SU-DHL-6 (cell line): ENCODE measurements at regions not wholly inside any gene's neighbourhood (a gene's known extent, or its start where the extent isn't known, plus 50 kb on each side); places are given as distances from the start of the nearest gene placed in this dataset.

Source experiments
- EZH2phosphoT487 ChIP-seq: fragments of 200-600 bp; sonication (generic), shearing (Covaris generic); conservative IDR thresholded peaks from 2 replicates; pipeline ENCODE4 v1.6.1; 2018; ENCODE audit warnings: mild to moderate bottlenecking, antibody characterized with exemption, low read length, moderate library complexity, mixed read lengths
- TF ChIP-seq, protein P1 (sequence below): fragments of 200-600 bp; sonication (generic); IDR thresholded peaks from one replicate; pipeline ENCODE4 v1.5.1; 2017; ENCODE audit warnings: antibody characterized with exemption, mild to moderate bottlenecking, low read length, moderate library complexity; ENCODE audit not compliant: insufficient read depth, poor library complexity, severe bottlenecking

DNA sequence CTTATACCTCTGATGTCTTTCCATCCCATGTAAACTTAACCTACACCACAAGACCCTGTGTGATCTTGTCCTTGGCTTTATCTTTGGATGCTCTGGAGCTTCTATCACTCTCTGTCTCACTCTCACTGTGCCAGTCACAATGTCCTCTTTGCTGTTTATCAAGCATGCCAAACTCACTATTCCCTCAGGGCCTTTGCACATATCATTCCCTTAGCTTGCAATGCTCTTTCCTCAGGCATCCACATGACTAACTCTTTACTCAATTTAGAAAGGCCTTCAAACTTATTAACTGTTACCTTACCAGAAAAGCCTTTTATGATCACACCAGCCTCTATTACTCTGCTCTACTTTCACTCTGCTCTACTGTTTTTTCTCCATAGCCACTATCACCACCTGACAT lies 354.1 kb downstream of the RFC3 start:
- TF ChIP-seq, protein P1, sequence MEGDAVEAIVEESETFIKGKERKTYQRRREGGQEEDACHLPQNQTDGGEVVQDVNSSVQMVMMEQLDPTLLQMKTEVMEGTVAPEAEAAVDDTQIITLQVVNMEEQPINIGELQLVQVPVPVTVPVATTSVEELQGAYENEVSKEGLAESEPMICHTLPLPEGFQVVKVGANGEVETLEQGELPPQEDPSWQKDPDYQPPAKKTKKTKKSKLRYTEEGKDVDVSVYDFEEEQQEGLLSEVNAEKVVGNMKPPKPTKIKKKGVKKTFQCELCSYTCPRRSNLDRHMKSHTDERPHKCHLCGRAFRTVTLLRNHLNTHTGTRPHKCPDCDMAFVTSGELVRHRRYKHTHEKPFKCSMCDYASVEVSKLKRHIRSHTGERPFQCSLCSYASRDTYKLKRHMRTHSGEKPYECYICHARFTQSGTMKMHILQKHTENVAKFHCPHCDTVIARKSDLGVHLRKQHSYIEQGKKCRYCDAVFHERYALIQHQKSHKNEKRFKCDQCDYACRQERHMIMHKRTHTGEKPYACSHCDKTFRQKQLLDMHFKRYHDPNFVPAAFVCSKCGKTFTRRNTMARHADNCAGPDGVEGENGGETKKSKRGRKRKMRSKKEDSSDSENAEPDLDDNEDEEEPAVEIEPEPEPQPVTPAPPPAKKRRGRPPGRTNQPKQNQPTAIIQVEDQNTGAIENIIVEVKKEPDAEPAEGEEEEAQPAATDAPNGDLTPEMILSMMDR: no peak
- TF ChIP-seq EZH2phosphoT487: no peak
